Lower leg skin (tissue), 3 donors: ENCODE measurements at regions not wholly inside any gene's neighbourhood (a gene's known extent, or its start where the extent isn't known, plus 50 kb on each side); places are given as distances from the start of the nearest gene placed in this dataset.

Experiments used
- CTCF ChIP-seq, 3 donors: fragments of 450-650 bp; IDR thresholded peaks; one replicate each; pipeline ENCODE4 v1.5.1; 2016; ENCODE audit warnings: antibody characterized with exemption in 3 of 3, mild to moderate bottlenecking in 3 of 3, moderate library complexity in 2 of 3
- POLR2A ChIP-seq, 2 donors: fragments of 450-650 bp; IDR thresholded peaks; one replicate each; pipeline ENCODE4 v1.6.1; 2016 to 2017; ENCODE audit warnings: antibody characterized with exemption in 2 of 2, mild to moderate bottlenecking in 1 of 2, moderate library complexity in 1 of 2

DNA sequence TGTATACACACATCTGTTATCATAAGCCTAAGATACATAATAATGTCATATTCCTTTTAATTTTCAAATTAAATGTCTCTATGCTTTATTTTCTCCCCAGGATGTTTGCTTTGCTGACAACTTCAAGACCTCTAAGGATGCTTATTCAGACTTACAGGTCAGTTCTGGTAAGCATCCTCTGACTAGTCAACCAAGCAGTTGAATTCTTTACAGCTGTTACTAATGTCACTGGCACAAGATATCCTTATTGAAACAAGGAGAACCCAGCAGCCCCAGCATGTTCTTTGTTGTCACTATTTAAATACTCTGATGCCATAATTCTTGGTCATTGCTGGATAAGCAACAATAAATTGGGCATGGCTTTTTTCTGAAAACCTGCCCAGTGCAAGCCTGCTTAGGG is 232.3 kb upstream of the PMFBP1 start:
- TF ChIP-seq CTCF (IDR thresholded peaks at IDR 0.05): no peak
- TF ChIP-seq POLR2A (IDR thresholded peaks at IDR 0.05): no peak
